Epithelial cell of proximal tubule (primary cell): ENCODE measurements at regions not wholly inside any gene's neighbourhood (a gene's known extent, or its start where the extent isn't known, plus 50 kb on each side); places are given as distances from the start of the nearest gene placed in this dataset.

Experiments
- DNase-seq: peaks from one replicate; pipeline ENCODE4 v3.0.0-alpha.2; 2011; ENCODE audit warnings: low read depth
- H3K4me3 ChIP-seq: 2 replicates; pipeline ENCODE4 v1.5.1; 2011; ENCODE audit warnings: low read depth, mild to moderate bottlenecking, low read length
- TF ChIP-seq, protein P1 (sequence below): conservative IDR thresholded peaks from 2 replicates; pipeline ENCODE4 v1.5.1; 2012; ENCODE audit warnings: low read depth, mild to moderate bottlenecking, low read length

GRCh38 chr10:63077800-63078199 is 55.3 kb upstream of the NRBF2 start:
- DNase-seq = no peak
- H3K4me3 ChIP-seq = no peak overlapping the region
- TF ChIP-seq, protein P1, sequence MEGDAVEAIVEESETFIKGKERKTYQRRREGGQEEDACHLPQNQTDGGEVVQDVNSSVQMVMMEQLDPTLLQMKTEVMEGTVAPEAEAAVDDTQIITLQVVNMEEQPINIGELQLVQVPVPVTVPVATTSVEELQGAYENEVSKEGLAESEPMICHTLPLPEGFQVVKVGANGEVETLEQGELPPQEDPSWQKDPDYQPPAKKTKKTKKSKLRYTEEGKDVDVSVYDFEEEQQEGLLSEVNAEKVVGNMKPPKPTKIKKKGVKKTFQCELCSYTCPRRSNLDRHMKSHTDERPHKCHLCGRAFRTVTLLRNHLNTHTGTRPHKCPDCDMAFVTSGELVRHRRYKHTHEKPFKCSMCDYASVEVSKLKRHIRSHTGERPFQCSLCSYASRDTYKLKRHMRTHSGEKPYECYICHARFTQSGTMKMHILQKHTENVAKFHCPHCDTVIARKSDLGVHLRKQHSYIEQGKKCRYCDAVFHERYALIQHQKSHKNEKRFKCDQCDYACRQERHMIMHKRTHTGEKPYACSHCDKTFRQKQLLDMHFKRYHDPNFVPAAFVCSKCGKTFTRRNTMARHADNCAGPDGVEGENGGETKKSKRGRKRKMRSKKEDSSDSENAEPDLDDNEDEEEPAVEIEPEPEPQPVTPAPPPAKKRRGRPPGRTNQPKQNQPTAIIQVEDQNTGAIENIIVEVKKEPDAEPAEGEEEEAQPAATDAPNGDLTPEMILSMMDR = no peak

GRCh38 chr10:63072951-63073350 is 60.2 kb upstream of the NRBF2 start:
- no peak for DNase-seq
- H3K4me3 ChIP-seq = no peak overlapping the region
- TF ChIP-seq, protein P1 = no peak

DNA sequence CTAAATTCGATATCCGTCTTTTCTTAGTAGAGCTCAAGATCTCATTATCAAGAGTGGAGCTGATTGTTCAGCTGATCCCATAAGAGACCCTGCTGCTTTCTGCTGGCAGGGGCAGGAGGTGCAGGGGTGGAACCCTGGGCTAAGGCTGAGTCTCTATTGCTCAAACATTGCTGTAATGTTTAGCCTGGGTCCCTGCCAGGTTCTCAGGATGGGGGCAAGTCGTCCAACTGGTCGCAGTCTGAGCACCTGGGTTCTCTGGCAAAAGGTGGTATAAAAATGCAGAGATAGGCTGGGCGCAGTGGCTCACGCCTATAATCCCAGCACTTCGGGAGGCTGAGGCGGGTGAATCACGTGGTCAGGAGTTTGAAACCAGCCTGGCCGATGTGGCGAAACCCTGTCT is 62.0 kb upstream of the NRBF2 start:
- TF ChIP-seq, protein P1 = no peak
- no peak overlapping the region for H3K4me3 ChIP-seq
- no peak for DNase-seq

- no peak overlapping the region for H3K4me3 ChIP-seq
- TF ChIP-seq, protein P1 = no peak
- no peak for DNase-seq
Measured at GRCh38 chr10:63069318-63069717, 63.8 kb upstream of the NRBF2 start.

DNA sequence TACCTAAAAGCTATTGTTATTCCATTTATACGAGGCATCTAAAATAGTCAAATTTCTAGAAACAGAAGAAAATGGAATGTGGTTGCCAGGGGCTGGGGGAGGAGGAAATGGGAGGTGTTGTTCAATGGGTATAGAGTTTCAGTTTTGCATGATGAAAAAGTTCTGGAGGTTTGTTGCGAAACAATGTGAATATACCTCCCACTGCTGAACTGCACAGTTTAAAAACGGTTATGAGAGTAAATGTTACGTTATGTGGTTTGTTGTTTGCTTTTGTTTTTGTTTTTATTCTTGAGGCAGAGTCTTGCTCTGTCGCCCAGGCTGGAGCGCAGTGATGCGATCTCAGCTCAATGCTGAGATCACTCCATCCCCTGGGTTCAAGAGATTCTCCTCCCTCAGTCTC is 64.9 kb upstream of the NRBF2 start:
- TF ChIP-seq, protein P1 = no peak
- no peak overlapping the region for H3K4me3 ChIP-seq
- no peak for DNase-seq

DNA sequence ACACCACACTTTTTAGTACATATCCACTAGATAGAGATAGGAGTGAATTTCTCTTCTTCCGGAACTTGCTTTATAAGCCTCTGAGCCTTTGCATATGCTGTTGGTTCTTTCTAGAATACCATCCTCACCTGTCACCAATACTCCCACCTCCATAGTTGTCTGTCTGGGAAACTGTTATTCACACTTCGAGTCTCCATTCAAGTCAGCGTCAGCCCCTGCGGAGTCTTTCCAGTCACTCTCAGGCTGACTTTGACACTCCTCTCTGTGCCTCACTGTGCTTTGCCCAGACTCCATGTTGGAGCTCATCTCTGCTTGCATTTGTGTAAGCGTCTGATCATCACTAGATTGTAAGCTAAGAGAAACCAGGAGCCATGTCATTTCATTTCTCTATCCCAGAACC is 66.5 kb upstream of the NRBF2 start:
- TF ChIP-seq, protein P1 = no peak
- H3K4me3 ChIP-seq = no peak overlapping the region

DNA sequence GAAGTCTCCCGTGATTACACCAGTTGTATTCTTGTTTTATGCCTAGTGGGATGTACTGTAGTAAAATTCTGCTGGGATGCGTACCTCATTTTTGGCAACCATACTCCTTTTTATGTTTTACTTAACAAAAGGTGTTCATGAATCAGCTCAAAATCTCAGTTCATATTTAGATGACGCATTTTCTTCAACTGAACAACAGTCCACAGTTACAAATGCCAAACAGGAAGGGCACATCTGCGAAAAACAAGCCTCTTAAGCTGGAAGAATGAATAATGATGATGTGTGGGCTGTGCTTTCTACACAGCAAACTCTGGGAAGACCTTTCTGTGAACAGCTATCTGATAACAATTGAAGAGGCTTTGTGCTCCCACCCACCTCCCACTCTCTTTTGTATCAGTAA is 68.4 kb upstream of the NRBF2 start:
- H3K4me3 ChIP-seq = no peak overlapping the region
- TF ChIP-seq, protein P1 = no peak

More for the DNA sequence above, 66.5 kb upstream of the NRBF2 start:
- DNase-seq = no peak

More for the DNA sequence above, 68.4 kb upstream of the NRBF2 start:
- DNase-seq = no peak
